Esophagus muscularis mucosa (tissue), 4 donors: ENCODE measurements at regions not wholly inside any gene's neighbourhood (a gene's known extent, or its start where the extent isn't known, plus 50 kb on each side); places are given as distances from the start of the nearest gene placed in this dataset.

Experiments
- EP300 ChIP-seq: sonication (generic); formaldehyde crosslinking; IDR thresholded peaks from one replicate; pipeline ENCODE4 v1.6.1; 2017; ENCODE audit warnings: antibody characterized with exemption
- POLR2A ChIP-seq: fragments of 450-650 bp; IDR thresholded peaks from one replicate; pipeline ENCODE4 v1.6.1; 2017; ENCODE audit warnings: antibody characterized with exemption, moderate library complexity, mild to moderate bottlenecking, low read depth
- TF ChIP-seq, protein P1 (sequence below), 3 experiments: fragments of 200-600 bp in 2 of 3; fragments of 450-650 bp in 1 of 3; sonication (generic) in 2 of 3; IDR thresholded peaks; one replicate each; pipeline ENCODE4 v1.5.1; 2017 to 2019; ENCODE audit warnings: antibody characterized with exemption in 3 of 3, mild to moderate bottlenecking in 2 of 3, moderate library complexity in 1 of 3

DNA sequence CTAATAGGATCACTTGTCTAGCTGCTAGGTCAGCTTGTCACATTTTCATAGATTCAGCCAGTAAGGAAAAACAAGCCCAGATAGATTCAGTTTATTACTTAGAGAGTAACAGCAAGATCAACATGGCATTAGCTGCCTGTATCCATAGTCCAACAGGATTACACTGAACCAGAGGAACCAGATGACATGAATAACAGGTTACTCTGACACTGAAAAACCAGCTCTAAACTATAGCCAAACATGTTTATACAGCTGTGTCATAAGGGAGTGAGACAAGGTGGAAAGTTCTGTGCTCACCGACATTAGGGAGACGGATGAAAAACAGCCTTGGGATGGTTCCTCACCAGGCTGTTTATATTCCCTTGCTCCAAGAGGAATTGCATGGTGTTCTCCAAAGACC, 102.9 kb upstream of the EOLA2 start:
- TF ChIP-seq POLR2A (no peak), EP300 (no peak)
- TF ChIP-seq, protein P1, sequence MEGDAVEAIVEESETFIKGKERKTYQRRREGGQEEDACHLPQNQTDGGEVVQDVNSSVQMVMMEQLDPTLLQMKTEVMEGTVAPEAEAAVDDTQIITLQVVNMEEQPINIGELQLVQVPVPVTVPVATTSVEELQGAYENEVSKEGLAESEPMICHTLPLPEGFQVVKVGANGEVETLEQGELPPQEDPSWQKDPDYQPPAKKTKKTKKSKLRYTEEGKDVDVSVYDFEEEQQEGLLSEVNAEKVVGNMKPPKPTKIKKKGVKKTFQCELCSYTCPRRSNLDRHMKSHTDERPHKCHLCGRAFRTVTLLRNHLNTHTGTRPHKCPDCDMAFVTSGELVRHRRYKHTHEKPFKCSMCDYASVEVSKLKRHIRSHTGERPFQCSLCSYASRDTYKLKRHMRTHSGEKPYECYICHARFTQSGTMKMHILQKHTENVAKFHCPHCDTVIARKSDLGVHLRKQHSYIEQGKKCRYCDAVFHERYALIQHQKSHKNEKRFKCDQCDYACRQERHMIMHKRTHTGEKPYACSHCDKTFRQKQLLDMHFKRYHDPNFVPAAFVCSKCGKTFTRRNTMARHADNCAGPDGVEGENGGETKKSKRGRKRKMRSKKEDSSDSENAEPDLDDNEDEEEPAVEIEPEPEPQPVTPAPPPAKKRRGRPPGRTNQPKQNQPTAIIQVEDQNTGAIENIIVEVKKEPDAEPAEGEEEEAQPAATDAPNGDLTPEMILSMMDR (IDR thresholded peaks at IDR 0.05): no peak
